Natural killer cell treated with Interleukin-12 subunit alpha and Interleukin-12 subunit beta and Interleukin-15 and Interleukin-18, amount 100 ng/mL, for 72 hours (primary cell): ENCODE measurements at regions not wholly inside any gene's neighbourhood (a gene's known extent, or its start where the extent isn't known, plus 50 kb on each side); places are given as distances from the start of the nearest gene placed in this dataset.
"Not testable (repeated sequence)": the region's sequence is repeated elsewhere in the genome, so short reads cannot be mapped to it uniquely, and the experiment has no call there.

ENCODE experiments used
- ATAC-seq, 2 donors: fragments of 150-1000 bp; cut with Tn5 transposase in 1 of 2; sonication (Bioruptor Pico), chemical (Tn5 transposase) in 1 of 2; 2 replicates each; pipeline ENCODE4 v1.10.0; 2021
- DNase-seq: peaks from one replicate; pipeline ENCODE4 v3.0.0; 2022; ENCODE audit warnings: low spot score
- H3K27ac Mint-ChIP-seq, 2 donors: 1 replicate in 1 of 2; 2 replicates in 1 of 2; pipeline ENCODE4 v1.8.0; 2022; ENCODE audit warnings: mixed read lengths in 2 of 2, mild to moderate bottlenecking in 1 of 2, moderate library complexity in 1 of 2
- H3K27me3 Mint-ChIP-seq, 2 donors: 1 replicate in 1 of 2; 2 replicates in 1 of 2; pipeline ENCODE4 v1.8.0; 2022; ENCODE audit warnings: mixed read lengths in 2 of 2
- H3K36me3 Mint-ChIP-seq: one replicate; pipeline ENCODE4 v1.8.0; 2022; ENCODE audit warnings: mixed read lengths
- H3K4me1 Mint-ChIP-seq, 2 donors: 1 replicate in 1 of 2; 2 replicates in 1 of 2; pipeline ENCODE4 v1.8.0; 2022; ENCODE audit warnings: low read depth in 2 of 2, mixed read lengths in 2 of 2, mild to moderate bottlenecking in 1 of 2
- H3K4me3 Mint-ChIP-seq: one replicate; pipeline ENCODE4 v1.8.0; 2022; ENCODE audit warnings: mixed read lengths
- H3K9me3 Mint-ChIP-seq: 2 replicates; pipeline ENCODE4 v1.8.0; 2022; ENCODE audit warnings: mixed read lengths

GRCh38 chrX:43448688-43449087 lies 207.4 kb upstream of the MAOA start:
- no peak overlapping the region for H3K27ac Mint-ChIP-seq
- H3K4me3 Mint-ChIP-seq, result no peak overlapping the region
- H3K4me1 Mint-ChIP-seq, result no peaks in the 10 kb centered on the region
- ATAC-seq (no peak), DNase-seq (no peak)
- H3K9me3 Mint-ChIP-seq, result peaks cover 7% of the 10 kb centered on the region
- peaks cover 5% of the 10 kb centered on the region for H3K36me3 Mint-ChIP-seq
- peaks cover 0 to 9% of the 10 kb centered on the region in 2 donors for H3K27me3 Mint-ChIP-seq

- Mint-ChIP-seq H3K4me1 (no peaks in the 10 kb centered on the region), H3K9me3 (peaks cover 7% of the 10 kb centered on the region), H3K4me3 (no peak overlapping the region), H3K36me3 (peaks cover 5% of the 10 kb centered on the region), H3K27ac (no peak overlapping the region), H3K27me3 (peaks cover 3 to 10% of the 10 kb centered on the region in 2 donors)
- ATAC-seq (no peak), DNase-seq (no peak)
Measured at GRCh38 chrX:43450355-43450754, 205.7 kb upstream of the MAOA start.

GRCh38 chrX:43451976-43452686 lies 204.0 kb upstream of the MAOA start:
- H3K4me3 Mint-ChIP-seq, H3K4me1 Mint-ChIP-seq, DNase-seq, H3K27ac Mint-ChIP-seq, ATAC-seq, H3K9me3 Mint-ChIP-seq, H3K36me3 Mint-ChIP-seq: not testable (repeated sequence)
- H3K27me3 Mint-ChIP-seq, result peaks cover 9 to 17% of the 10 kb centered on the region in 2 donors

- Mint-ChIP-seq H3K4me3 (no peak overlapping the region), H3K9me3 (peaks cover 4% of the 10 kb centered on the region), H3K27me3 (peaks cover 14 to 28% of the 10 kb centered on the region in 2 donors), H3K4me1 (no peaks in the 10 kb centered on the region), H3K27ac (no peak overlapping the region), H3K36me3 (peaks cover 5% of the 10 kb centered on the region)
- DNase-seq, result no peak
- ATAC-seq, result no peak
Measured at GRCh38 chrX:43456063-43456462, 200.0 kb upstream of the MAOA start.

- Mint-ChIP-seq H3K4me3 (no peak overlapping the region), H3K4me1 (no peaks in the 10 kb centered on the region), H3K27ac (no peak overlapping the region), H3K27me3 (peaks cover 14 to 31% of the 10 kb centered on the region in 2 donors), H3K36me3 (peaks cover 3% of the 10 kb centered on the region), H3K9me3 (peaks cover 2% of the 10 kb centered on the region)
- DNase-seq (no peak), ATAC-seq (no peak)
Measured at GRCh38 chrX:43456906-43457305, 199.2 kb upstream of the MAOA start.

- Mint-ChIP-seq H3K9me3 (no peaks in the 10 kb centered on the region), H3K4me1 (peaks cover 0 to 4% of the 10 kb centered on the region in 2 donors), H3K4me3 (no peak overlapping the region), H3K27ac (no peak overlapping the region), H3K36me3 (no peaks in the 10 kb centered on the region), H3K27me3 (peaks cover 0 to 10% of the 10 kb centered on the region in 2 donors)
- ATAC-seq (peak in 1 of 2 donors; percentile 36), DNase-seq (no peak)
Measured at GRCh38 chrX:43467608-43468234, 188.4 kb upstream of the MAOA start.

GRCh38 chrX:43469391-43470054 lies 186.6 kb upstream of the MAOA start:
- no peaks in the 10 kb centered on the region for H3K9me3 Mint-ChIP-seq
- H3K36me3 Mint-ChIP-seq, result no peaks in the 10 kb centered on the region
- H3K27me3 Mint-ChIP-seq, result peaks cover 0 to 6% of the 10 kb centered on the region in 2 donors
- DNase-seq (no peak), ATAC-seq (peak in 1 of 2 donors; percentile 78)
- H3K27ac Mint-ChIP-seq, result peak overlapping the region in 1 of 2 donors; percentile 26
- H3K4me1 Mint-ChIP-seq, result peaks cover 0 to 4% of the 10 kb centered on the region in 2 donors
- no peak overlapping the region for H3K4me3 Mint-ChIP-seq

- H3K36me3 Mint-ChIP-seq, result no peaks in the 10 kb centered on the region
- peaks cover 0 to 4% of the 10 kb centered on the region in 2 donors for H3K4me1 Mint-ChIP-seq
- no peak overlapping the region for H3K27ac Mint-ChIP-seq
- H3K9me3 Mint-ChIP-seq, result no peaks in the 10 kb centered on the region
- no peak for DNase-seq
- no peak overlapping the region for H3K4me3 Mint-ChIP-seq
- H3K27me3 Mint-ChIP-seq, result peaks cover 0 to 8% of the 10 kb centered on the region in 2 donors
- no peak for ATAC-seq
Measured at GRCh38 chrX:43474321-43474720, 181.8 kb upstream of the MAOA start.

- peaks cover 10 to 21% of the 10 kb centered on the region in 2 donors for H3K27me3 Mint-ChIP-seq
- H3K9me3 Mint-ChIP-seq, result no peaks in the 10 kb centered on the region
- H3K27ac Mint-ChIP-seq, result no peak overlapping the region
- H3K4me1 Mint-ChIP-seq, result peaks cover 0 to 3% of the 10 kb centered on the region in 2 donors
- ATAC-seq (no peak), DNase-seq (no peak)
- H3K4me3 Mint-ChIP-seq, result no peak overlapping the region
- no peaks in the 10 kb centered on the region for H3K36me3 Mint-ChIP-seq
Measured at GRCh38 chrX:43479070-43479469, 177.0 kb upstream of the MAOA start.

GRCh38 chrX:43479850-43480249 lies 176.2 kb upstream of the MAOA start:
- Mint-ChIP-seq H3K36me3 (no peaks in the 10 kb centered on the region), H3K27ac (no peak overlapping the region), H3K27me3 (peaks cover 10 to 21% of the 10 kb centered on the region in 2 donors), H3K4me3 (no peak overlapping the region), H3K4me1 (peaks cover 0 to 3% of the 10 kb centered on the region in 2 donors), H3K9me3 (no peaks in the 10 kb centered on the region)
- DNase-seq, result no peak
- no peak for ATAC-seq

GRCh38 chrX:43481576-43481975 lies 174.5 kb upstream of the MAOA start:
- Mint-ChIP-seq H3K27ac (no peak overlapping the region), H3K9me3 (no peaks in the 10 kb centered on the region), H3K4me3 (no peak overlapping the region), H3K4me1 (peaks cover 0 to 3% of the 10 kb centered on the region in 2 donors), H3K27me3 (peaks cover 10 to 21% of the 10 kb centered on the region in 2 donors), H3K36me3 (no peaks in the 10 kb centered on the region)
- ATAC-seq (no peak), DNase-seq (no peak)

- Mint-ChIP-seq H3K4me1 (no peaks in the 10 kb centered on the region), H3K36me3 (no peaks in the 10 kb centered on the region), H3K4me3 (no peak overlapping the region), H3K9me3 (no peaks in the 10 kb centered on the region), H3K27me3 (peaks cover 0 to 16% of the 10 kb centered on the region in 2 donors), H3K27ac (no peak overlapping the region)
- ATAC-seq (no peak), DNase-seq (no peak)
Measured at GRCh38 chrX:43493756-43494155, 162.3 kb upstream of the MAOA start.

- no peak for DNase-seq
- Mint-ChIP-seq H3K4me1 (no peaks in the 10 kb centered on the region), H3K36me3 (no peaks in the 10 kb centered on the region), H3K27ac (no peak overlapping the region), H3K4me3 (no peak overlapping the region), H3K27me3 (peaks cover 8 to 16% of the 10 kb centered on the region in 2 donors), H3K9me3 (no peaks in the 10 kb centered on the region)
- no peak for ATAC-seq
Measured at GRCh38 chrX:43500246-43500645, 155.9 kb upstream of the MAOA start.
